Neural cell (in vitro differentiated cells): ENCODE measurements at regions not wholly inside any gene's neighbourhood (a gene's known extent, or its start where the extent isn't known, plus 50 kb on each side); places are given as distances from the start of the nearest gene placed in this dataset.

Experiments
- H2AFZ ChIP-seq: fragments of 200-600, 300-800 bp; sonication (generic), shearing (Covaris generic); 2 replicates; pipeline ENCODE4 v1.6.0; 2014; ENCODE audit warnings: low read depth, mild to moderate bottlenecking, antibody characterized with exemption, low read length, moderate library complexity
- H3F3A ChIP-seq: fragments of 200-600 bp; shearing (Covaris generic); 2 replicates; pipeline ENCODE4 v1.6.1; 2016; ENCODE audit warnings: mild to moderate bottlenecking, moderate library complexity, mixed read lengths, antibody characterized with exemption, low read length; ENCODE audit not compliant: insufficient read depth, poor library complexity, severe bottlenecking
- H3K27ac ChIP-seq: fragments of 200-600, 300-800 bp; sonication (generic), shearing (Covaris generic); 2 replicates; pipeline ENCODE4 v1.5.1; 2014; ENCODE audit warnings: mild to moderate bottlenecking, low read length, moderate library complexity
- H3K27me3 ChIP-seq: fragments of 300-800, 200-600 bp; sonication (generic), shearing (Covaris generic); 2 replicates; pipeline ENCODE4 v1.6.0; 2014; ENCODE audit warnings: mild to moderate bottlenecking, low read depth, low read length, moderate library complexity; ENCODE audit not compliant: insufficient read depth
- H3K36me3 ChIP-seq: fragments of 300-800, 200-600 bp; sonication (generic), shearing (Covaris generic); 2 replicates; pipeline ENCODE4 v1.5.1; 2014; ENCODE audit warnings: mild to moderate bottlenecking, antibody characterized with exemption, low read length, moderate library complexity; ENCODE audit not compliant: insufficient read depth
- H3K4me2 ChIP-seq: fragments of 300-800, 200-600 bp; sonication (generic), shearing (Covaris generic); 2 replicates; pipeline ENCODE4 v1.6.0; 2014; ENCODE audit warnings: mild to moderate bottlenecking, low read length
- H3K4me3 ChIP-seq: fragments of 300-800, 200-600 bp; sonication (generic), shearing (Covaris generic); 2 replicates; pipeline ENCODE4 v1.5.1; 2014; ENCODE audit warnings: mild to moderate bottlenecking, low read length, moderate library complexity
- H3K79me2 ChIP-seq: fragments of 200-600 bp; shearing (Covaris generic); replicated peaks from 2 replicates; pipeline ENCODE4 v1.6.0; 2014; ENCODE audit warnings: mild to moderate bottlenecking, low read length, moderate library complexity; ENCODE audit not compliant: insufficient read depth
- H3K9ac ChIP-seq: fragments of 300-800, 200-600 bp; sonication (generic), shearing (Covaris generic); 2 replicates; pipeline ENCODE4 v1.6.1; 2016; ENCODE audit warnings: mild to moderate bottlenecking, low read length, mixed read lengths
- H3K9me2 ChIP-seq: fragments of 200-600 bp; shearing (Covaris generic); 2 replicates; pipeline ENCODE4 v1.6.1; 2016; ENCODE audit warnings: mild to moderate bottlenecking, low read length, mixed read lengths; ENCODE audit not compliant: insufficient read depth
- H3K9me3 ChIP-seq: fragments of 200-600, 300-800 bp; sonication (generic), shearing (Covaris generic); 2 replicates; pipeline ENCODE4 v1.6.1; 2016; ENCODE audit warnings: mild to moderate bottlenecking, mixed run types, low read length, moderate library complexity, mixed read lengths
- H4K20me1 ChIP-seq: fragments of 200-600 bp; shearing (Covaris generic); 2 replicates; pipeline ENCODE4 v1.6.1; 2016; ENCODE audit warnings: mild to moderate bottlenecking, mixed run types; ENCODE audit not compliant: insufficient read depth
- EP300 ChIP-seq: fragments of 450-650 bp; conservative IDR thresholded peaks from 2 replicates; pipeline ENCODE4 v1.6.1; 2014; ENCODE audit warnings: antibody characterized with exemption, mild to moderate bottlenecking, moderate library complexity; ENCODE audit not compliant: poor library complexity, severe bottlenecking
- EZH2 ChIP-seq: fragments of 200-600, 300-800 bp; shearing (Covaris generic), sonication (generic); IDR thresholded peaks from 2 replicates; pipeline ENCODE4 v1.6.1; 2014; ENCODE audit warnings: antibody characterized with exemption, low read length, borderline replicate concordance, mild to moderate bottlenecking; ENCODE audit not compliant: insufficient read depth, poor library complexity, severe bottlenecking
- MXI1 ChIP-seq: fragments of 450-650 bp; conservative IDR thresholded peaks from 2 replicates; pipeline ENCODE4 v1.6.1; 2014; ENCODE audit warnings: antibody characterized with exemption, mild to moderate bottlenecking; ENCODE audit not compliant: poor library complexity, severe bottlenecking
- POLR2AphosphoS5 ChIP-seq: IDR thresholded peaks from 2 replicates; pipeline ENCODE4 v1.6.1; 2012
- RAD21 ChIP-seq: fragments of 450-650 bp; conservative IDR thresholded peaks from 2 replicates; pipeline ENCODE4 v1.6.1; 2014; ENCODE audit warnings: antibody characterized with exemption, mild to moderate bottlenecking, moderate library complexity
- SMC3 ChIP-seq: fragments of 450-650 bp; conservative IDR thresholded peaks from 2 replicates; pipeline ENCODE4 v1.6.1; 2014; ENCODE audit warnings: antibody characterized with exemption, mild to moderate bottlenecking, moderate library complexity; ENCODE audit not compliant: poor library complexity
- TAF1 ChIP-seq: IDR thresholded peaks from 2 replicates; pipeline ENCODE4 v1.6.1; 2012; ENCODE audit warnings: low read depth
- TF ChIP-seq, protein P1 (sequence below): fragments of 450-650 bp; IDR thresholded peaks from 2 replicates; pipeline ENCODE4 v1.5.1; 2014; ENCODE audit warnings: antibody characterized with exemption, mild to moderate bottlenecking, moderate library complexity; ENCODE audit not compliant: poor library complexity, severe bottlenecking
- TF ChIP-seq, protein P2 (sequence below): IDR thresholded peaks from 2 replicates; pipeline ENCODE4 v1.6.1; 2012; ENCODE audit warnings: borderline replicate concordance

GRCh38 chr3:13208706-13209633 is 135.7 kb upstream of the IQSEC1 start:
- Histone ChIP-seq H3K27me3 (peaks cover 3% of the 10 kb centered on the region), H3K9ac (no peak overlapping the region), H3K9me3 (no peaks in the 10 kb centered on the region), H3K27ac (no peak overlapping the region), H3K4me3 (no peak overlapping the region), H3K4me2 (no peak overlapping the region), H3K9me2 (no peaks in the 10 kb centered on the region), H3K79me2 (no peaks in the 10 kb centered on the region), H3F3A (no peaks in the 10 kb centered on the region), H3K36me3 (no peaks in the 10 kb centered on the region), H2AFZ (no peak overlapping the region), H4K20me1 (no peaks in the 10 kb centered on the region)
- TF ChIP-seq, protein P1, sequence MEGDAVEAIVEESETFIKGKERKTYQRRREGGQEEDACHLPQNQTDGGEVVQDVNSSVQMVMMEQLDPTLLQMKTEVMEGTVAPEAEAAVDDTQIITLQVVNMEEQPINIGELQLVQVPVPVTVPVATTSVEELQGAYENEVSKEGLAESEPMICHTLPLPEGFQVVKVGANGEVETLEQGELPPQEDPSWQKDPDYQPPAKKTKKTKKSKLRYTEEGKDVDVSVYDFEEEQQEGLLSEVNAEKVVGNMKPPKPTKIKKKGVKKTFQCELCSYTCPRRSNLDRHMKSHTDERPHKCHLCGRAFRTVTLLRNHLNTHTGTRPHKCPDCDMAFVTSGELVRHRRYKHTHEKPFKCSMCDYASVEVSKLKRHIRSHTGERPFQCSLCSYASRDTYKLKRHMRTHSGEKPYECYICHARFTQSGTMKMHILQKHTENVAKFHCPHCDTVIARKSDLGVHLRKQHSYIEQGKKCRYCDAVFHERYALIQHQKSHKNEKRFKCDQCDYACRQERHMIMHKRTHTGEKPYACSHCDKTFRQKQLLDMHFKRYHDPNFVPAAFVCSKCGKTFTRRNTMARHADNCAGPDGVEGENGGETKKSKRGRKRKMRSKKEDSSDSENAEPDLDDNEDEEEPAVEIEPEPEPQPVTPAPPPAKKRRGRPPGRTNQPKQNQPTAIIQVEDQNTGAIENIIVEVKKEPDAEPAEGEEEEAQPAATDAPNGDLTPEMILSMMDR, result no peak
- no peak for TF ChIP-seq EZH2
- no peak for TF ChIP-seq SMC3
- no peak for TF ChIP-seq RAD21
- TF ChIP-seq EP300, result no peak

DNA sequence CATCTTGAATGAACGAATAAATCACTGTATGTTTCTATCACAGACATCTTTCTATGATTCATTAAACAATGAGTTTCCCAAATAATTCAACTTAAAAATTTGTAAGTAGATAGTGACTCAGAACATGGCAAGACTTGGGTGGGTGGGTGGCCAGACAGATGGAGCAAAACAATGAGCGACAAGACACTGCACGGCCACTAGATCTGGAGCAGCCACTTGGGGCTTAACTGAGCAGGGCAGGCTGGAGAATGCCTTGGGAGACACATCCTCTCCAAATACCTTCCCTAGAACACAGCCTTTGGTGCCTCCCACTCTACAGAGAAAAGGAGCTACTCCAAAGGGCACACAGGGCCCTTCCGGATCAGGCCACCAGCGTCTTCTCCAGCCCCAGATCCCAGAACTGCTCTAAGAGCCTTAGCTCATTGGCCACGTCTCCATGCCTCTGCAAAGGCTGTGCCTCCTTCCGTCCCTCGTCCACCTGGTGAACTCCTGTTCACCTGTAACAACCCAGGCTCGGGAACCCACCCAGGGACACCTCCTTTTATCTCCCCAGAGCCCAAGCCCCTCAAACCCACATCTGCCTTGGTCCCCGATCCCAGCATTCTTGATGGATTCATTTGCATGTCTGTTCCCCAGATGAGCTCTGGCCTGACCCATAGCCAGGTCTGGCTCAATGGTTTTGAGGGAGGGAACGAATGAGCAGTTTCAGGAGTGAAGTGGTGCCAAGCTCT is 134.9 kb upstream of the IQSEC1 start:
- no peak overlapping the region for H3K4me2 ChIP-seq
- no peaks in the 10 kb centered on the region for H3K36me3 ChIP-seq
- H3K27ac ChIP-seq, result no peak overlapping the region
- H3K4me3 ChIP-seq, result no peak overlapping the region
- H3K9me3 ChIP-seq, result no peaks in the 10 kb centered on the region
- H3K9ac ChIP-seq, result no peak overlapping the region
- H3K79me2 ChIP-seq, result no peaks in the 10 kb centered on the region
- H3K9me2 ChIP-seq, result no peaks in the 10 kb centered on the region
- no peak for TF ChIP-seq EZH2
- TF ChIP-seq RAD21, result no peak
- TF ChIP-seq, protein P1, result no peak
- TF ChIP-seq POLR2AphosphoS5, result no peak
- no peak for TF ChIP-seq TAF1
- no peak for TF ChIP-seq EP300
- no peak for TF ChIP-seq MXI1
- no peak for TF ChIP-seq SMC3
- TF ChIP-seq, protein P2, sequence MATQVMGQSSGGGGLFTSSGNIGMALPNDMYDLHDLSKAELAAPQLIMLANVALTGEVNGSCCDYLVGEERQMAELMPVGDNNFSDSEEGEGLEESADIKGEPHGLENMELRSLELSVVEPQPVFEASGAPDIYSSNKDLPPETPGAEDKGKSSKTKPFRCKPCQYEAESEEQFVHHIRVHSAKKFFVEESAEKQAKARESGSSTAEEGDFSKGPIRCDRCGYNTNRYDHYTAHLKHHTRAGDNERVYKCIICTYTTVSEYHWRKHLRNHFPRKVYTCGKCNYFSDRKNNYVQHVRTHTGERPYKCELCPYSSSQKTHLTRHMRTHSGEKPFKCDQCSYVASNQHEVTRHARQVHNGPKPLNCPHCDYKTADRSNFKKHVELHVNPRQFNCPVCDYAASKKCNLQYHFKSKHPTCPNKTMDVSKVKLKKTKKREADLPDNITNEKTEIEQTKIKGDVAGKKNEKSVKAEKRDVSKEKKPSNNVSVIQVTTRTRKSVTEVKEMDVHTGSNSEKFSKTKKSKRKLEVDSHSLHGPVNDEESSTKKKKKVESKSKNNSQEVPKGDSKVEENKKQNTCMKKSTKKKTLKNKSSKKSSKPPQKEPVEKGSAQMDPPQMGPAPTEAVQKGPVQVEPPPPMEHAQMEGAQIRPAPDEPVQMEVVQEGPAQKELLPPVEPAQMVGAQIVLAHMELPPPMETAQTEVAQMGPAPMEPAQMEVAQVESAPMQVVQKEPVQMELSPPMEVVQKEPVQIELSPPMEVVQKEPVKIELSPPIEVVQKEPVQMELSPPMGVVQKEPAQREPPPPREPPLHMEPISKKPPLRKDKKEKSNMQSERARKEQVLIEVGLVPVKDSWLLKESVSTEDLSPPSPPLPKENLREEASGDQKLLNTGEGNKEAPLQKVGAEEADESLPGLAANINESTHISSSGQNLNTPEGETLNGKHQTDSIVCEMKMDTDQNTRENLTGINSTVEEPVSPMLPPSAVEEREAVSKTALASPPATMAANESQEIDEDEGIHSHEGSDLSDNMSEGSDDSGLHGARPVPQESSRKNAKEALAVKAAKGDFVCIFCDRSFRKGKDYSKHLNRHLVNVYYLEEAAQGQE, result no peak
- no peaks in the 10 kb centered on the region for H3F3A ChIP-seq
- H3K27me3 ChIP-seq, result peaks cover 3% of the 10 kb centered on the region
- H2AFZ ChIP-seq, result no peak overlapping the region
- no peaks in the 10 kb centered on the region for H4K20me1 ChIP-seq
